K562 (cell line): ENCODE measurements at regions not wholly inside any gene's neighbourhood (a gene's known extent, or its start where the extent isn't known, plus 50 kb on each side); places are given as distances from the start of the nearest gene placed in this dataset.

Experiments
- REST ChIP-seq, 2 experiments: fragments of 450-650 bp; formaldehyde crosslinking in 1 of 2; IDR thresholded peaks; 2 replicates each; pipeline versions ENCODE4 v1.4.0 to v1.6.1; 2014 to 2020; ENCODE audit warnings: mild to moderate bottlenecking in 2 of 2, borderline replicate concordance in 1 of 2, low read depth in 1 of 2
- ZBTB40 ChIP-seq, 2 experiments: fragments of 450-650 bp in 1 of 2; sonication (generic) in 1 of 2; formaldehyde crosslinking in 1 of 2; IDR thresholded peaks; 2 replicates each; pipeline versions ENCODE4 v1.7.1 to v1.9.0; 2016 to 2022; ENCODE audit warnings: inconsistent platforms in 1 of 2, mild to moderate bottlenecking in 1 of 2, missing genetic modification reagents in 1 of 2

GRCh38 chr1:5220421-5220820 lies 566.0 kb downstream of the AJAP1 start (continued):
- TF ChIP-seq REST (IDR thresholded peaks at IDR 0.05; ENCODE audit: borderline replicate concordance): no peak
- no peak for TF ChIP-seq REST (CRISPR knock-in tag; IDR thresholded peaks at IDR 0.05; ENCODE audit: low read depth)
- no peak for TF ChIP-seq ZBTB40 (IDR thresholded peaks at IDR 0.05)
- TF ChIP-seq ZBTB40 (CRISPR knock-in tag; IDR thresholded peaks at IDR 0.05): no peak
